Esophagus muscularis mucosa (tissue), 3 donors: ENCODE measurements at regions not wholly inside any gene's neighbourhood (a gene's known extent, or its start where the extent isn't known, plus 50 kb on each side); places are given as distances from the start of the nearest gene placed in this dataset.

Source experiments
- CTCF ChIP-seq, 3 experiments: fragments of 200-600 bp in 2 of 3; fragments of 450-650 bp in 1 of 3; sonication (generic) in 2 of 3; IDR thresholded peaks; one replicate each; pipeline ENCODE4 v1.5.1; 2017 to 2019; ENCODE audit warnings: antibody characterized with exemption in 3 of 3, mild to moderate bottlenecking in 2 of 3, moderate library complexity in 1 of 3
- POLR2A ChIP-seq: fragments of 450-650 bp; IDR thresholded peaks from one replicate; pipeline ENCODE4 v1.6.1; 2017; ENCODE audit warnings: antibody characterized with exemption, moderate library complexity, mild to moderate bottlenecking, low read depth
- POLR2AphosphoS5 ChIP-seq, 2 donors: sonication (generic); formaldehyde crosslinking; IDR thresholded peaks; one replicate each; pipeline ENCODE4 v1.6.1; 2017; ENCODE audit warnings: antibody characterized with exemption in 2 of 2

GRCh38 chr17:74051348-74051747 is 152.1 kb upstream of the RPL38 start:
- TF ChIP-seq CTCF (IDR thresholded peaks at IDR 0.05) (no peak), POLR2AphosphoS5 (IDR thresholded peaks at IDR 0.05) (no peak), POLR2A (no peak)
